ENCODE measurements at regions not wholly inside any gene's neighbourhood (a gene's known extent, or its start where the extent isn't known, plus 50 kb on each side); places are given as distances from the start of the nearest gene placed in this dataset.

DNA sequence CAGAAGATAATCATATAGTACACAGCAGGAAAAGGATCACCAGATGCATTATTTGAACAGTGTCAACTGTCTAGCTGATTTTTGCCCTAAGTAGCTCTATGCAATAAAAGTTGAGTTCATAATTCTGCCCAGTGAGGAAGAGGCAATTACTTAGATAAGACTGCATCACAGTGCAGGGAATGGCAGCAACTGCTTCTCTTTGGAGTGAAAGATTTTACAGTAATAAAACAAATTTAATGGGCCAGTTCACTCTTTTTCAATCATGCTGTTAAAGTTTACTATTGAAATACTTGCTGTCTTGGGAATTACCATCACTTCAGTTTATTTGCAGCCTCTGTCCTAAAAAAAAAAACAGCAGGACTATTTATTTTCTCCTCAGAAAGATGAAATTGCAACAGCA, 907.9 kb downstream of the ANKRD7 start:
- POLR2A ChIA-PET: no interaction called here
- no peaks in the 10 kb centered on the region for H3K27me3 Mint-ChIP-seq
- H3K27ac ChIP-seq (ENCODE audit: low read depth, low read length): no peak overlapping the region
- no peak for DNase-seq
- no peaks in the 10 kb centered on the region for H3K9me3 ChIP-seq (ENCODE audit: low read length)
- no peak overlapping the region for H3K27ac Mint-ChIP-seq
- CTCF ChIA-PET: no interaction called here
- no peaks in the 10 kb centered on the region for H3K4me1 ChIP-seq (ENCODE audit: insufficient read depth, low read length)
- no peaks in the 10 kb centered on the region for H3K4me1 Mint-ChIP-seq
- no peak overlapping the region for H3K4me3 Mint-ChIP-seq
- no peaks in the 10 kb centered on the region for H3K27me3 ChIP-seq (ENCODE audit: insufficient read depth, low read length, poor library complexity, severe bottlenecking)
- H3K36me3 ChIP-seq (ENCODE audit: insufficient read depth, low read length): no peaks in the 10 kb centered on the region
- H3K36me3 Mint-ChIP-seq: no peaks in the 10 kb centered on the region
- peaks cover 0 to 14% (median 7%) of the 10 kb centered on the region in 5 donors for H3K9me3 Mint-ChIP-seq
- no peak overlapping the region for H3K4me3 ChIP-seq (ENCODE audit: low read length)

DNA sequence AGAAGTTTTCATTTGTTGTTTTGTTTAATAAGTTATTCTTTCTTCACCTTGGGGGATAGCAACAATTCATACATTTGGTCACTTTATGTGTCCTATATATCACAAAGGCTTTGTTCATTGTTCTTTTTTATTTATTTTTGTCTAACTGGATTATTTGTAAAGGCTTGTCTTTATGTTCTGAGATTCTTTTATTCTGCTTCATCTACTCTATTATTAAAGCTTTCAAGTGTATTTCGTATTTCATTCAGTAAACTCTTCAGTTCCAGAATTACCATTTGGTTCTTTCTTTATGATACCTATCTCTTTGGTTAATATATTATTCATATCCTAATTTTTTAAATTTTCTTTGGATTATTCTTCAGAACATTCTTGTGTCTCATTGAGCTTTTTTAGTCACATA, 942.9 kb downstream of the ANKRD7 start:
- Mint-ChIP-seq H3K9me3 (peaks cover 5 to 41% (median 13%) of the 10 kb centered on the region in 5 donors), H3K36me3 (no peaks in the 10 kb centered on the region), H3K27ac (no peak overlapping the region), H3K4me1 (no peaks in the 10 kb centered on the region), H3K27me3 (no peaks in the 10 kb centered on the region), H3K4me3 (no peak overlapping the region)
- no peaks in the 10 kb centered on the region for H3K36me3 ChIP-seq (ENCODE audit: insufficient read depth, low read length)
- no peak overlapping the region for H3K27ac ChIP-seq (ENCODE audit: low read depth, low read length)
- ChIA-PET CTCF (no interaction called here), POLR2A (no interaction called here)
- no peak for DNase-seq
- H3K4me1 ChIP-seq (ENCODE audit: insufficient read depth, low read length): no peaks in the 10 kb centered on the region
- H3K4me3 ChIP-seq (ENCODE audit: low read length): no peak overlapping the region
- no peaks in the 10 kb centered on the region for H3K9me3 ChIP-seq (ENCODE audit: low read length)
- no peaks in the 10 kb centered on the region for H3K27me3 ChIP-seq (ENCODE audit: insufficient read depth, low read length, poor library complexity, severe bottlenecking)

- CTCF ChIA-PET: no interaction called here
- no peaks in the 10 kb centered on the region for H3K27me3 Mint-ChIP-seq
- H3K27ac Mint-ChIP-seq: no peak overlapping the region
- Histone ChIP-seq H3K9me3 (ENCODE audit: low read length) (no peaks in the 10 kb centered on the region), H3K36me3 (ENCODE audit: insufficient read depth, low read length) (no peaks in the 10 kb centered on the region), H3K27ac (ENCODE audit: low read depth, low read length) (no peak overlapping the region), H3K4me1 (ENCODE audit: insufficient read depth, low read length) (no peaks in the 10 kb centered on the region), H3K27me3 (ENCODE audit: insufficient read depth, low read length, poor library complexity, severe bottlenecking) (no peaks in the 10 kb centered on the region), H3K4me3 (ENCODE audit: low read length) (no peak overlapping the region)
- no peak for DNase-seq
- H3K4me3 Mint-ChIP-seq: no peak overlapping the region
- POLR2A ChIA-PET: no interaction called here
- H3K4me1 Mint-ChIP-seq: no peaks in the 10 kb centered on the region
- H3K9me3 Mint-ChIP-seq: peaks cover 2 to 22% (median 7%) of the 10 kb centered on the region in 5 donors
- no peaks in the 10 kb centered on the region for H3K36me3 Mint-ChIP-seq
These were observed 947.5 kb downstream of the ANKRD7 start for GRCh38 chr7:119172043-119172442.

GRCh38 chr7:119175911-119176627, 951.6 kb downstream of the ANKRD7 start:
- Histone ChIP-seq H3K4me3 (ENCODE audit: low read length) (no peak overlapping the region), H3K36me3 (ENCODE audit: insufficient read depth, low read length) (no peaks in the 10 kb centered on the region), H3K27ac (ENCODE audit: low read depth, low read length) (no peak overlapping the region), H3K27me3 (ENCODE audit: insufficient read depth, low read length, poor library complexity, severe bottlenecking) (no peaks in the 10 kb centered on the region), H3K9me3 (ENCODE audit: low read length) (no peaks in the 10 kb centered on the region), H3K4me1 (ENCODE audit: insufficient read depth, low read length) (no peaks in the 10 kb centered on the region)
- peaks cover 0 to 8% (median 0%) of the 10 kb centered on the region in 5 donors for H3K9me3 Mint-ChIP-seq
- no peaks in the 10 kb centered on the region for H3K27me3 Mint-ChIP-seq
- no peak for DNase-seq
- ChIA-PET CTCF (no interaction called here), POLR2A (no interaction called here)
- H3K4me3 Mint-ChIP-seq: no peak overlapping the region
- no peaks in the 10 kb centered on the region for H3K36me3 Mint-ChIP-seq
- no peaks in the 10 kb centered on the region for H3K4me1 Mint-ChIP-seq
- H3K27ac Mint-ChIP-seq: no peak overlapping the region

GRCh38 chr7:119177863-119178262, 953.4 kb downstream of the ANKRD7 start:
- Mint-ChIP-seq H3K4me3 (no peak overlapping the region), H3K27me3 (no peaks in the 10 kb centered on the region), H3K36me3 (no peaks in the 10 kb centered on the region), H3K27ac (no peak overlapping the region), H3K4me1 (no peaks in the 10 kb centered on the region), H3K9me3 (peaks cover 0 to 8% (median 0%) of the 10 kb centered on the region in 5 donors)
- no peaks in the 10 kb centered on the region for H3K27me3 ChIP-seq (ENCODE audit: insufficient read depth, low read length, poor library complexity, severe bottlenecking)
- no peaks in the 10 kb centered on the region for H3K4me1 ChIP-seq (ENCODE audit: insufficient read depth, low read length)
- DNase-seq: no peak
- POLR2A ChIA-PET: no interaction called here
- H3K9me3 ChIP-seq (ENCODE audit: low read length): no peaks in the 10 kb centered on the region
- H3K4me3 ChIP-seq (ENCODE audit: low read length): no peak overlapping the region
- CTCF ChIA-PET: no interaction called here
- no peaks in the 10 kb centered on the region for H3K36me3 ChIP-seq (ENCODE audit: insufficient read depth, low read length)
- no peak overlapping the region for H3K27ac ChIP-seq (ENCODE audit: low read depth, low read length)

- ChIA-PET POLR2A (no interaction called here), CTCF (no interaction called here)
- H3K27me3 ChIP-seq (ENCODE audit: insufficient read depth, low read length, poor library complexity, severe bottlenecking): no peaks in the 10 kb centered on the region
- Mint-ChIP-seq H3K36me3 (no peaks in the 10 kb centered on the region), H3K4me3 (no peak overlapping the region), H3K9me3 (peaks cover 0 to 15% (median 5%) of the 10 kb centered on the region in 5 donors), H3K4me1 (no peaks in the 10 kb centered on the region), H3K27ac (no peak overlapping the region), H3K27me3 (peaks cover 0 to 2% of the 10 kb centered on the region in 2 donors)
- no peaks in the 10 kb centered on the region for H3K4me1 ChIP-seq (ENCODE audit: insufficient read depth, low read length)
- no peak for DNase-seq
- no peak overlapping the region for H3K4me3 ChIP-seq (ENCODE audit: low read length)
- no peaks in the 10 kb centered on the region for H3K36me3 ChIP-seq (ENCODE audit: insufficient read depth, low read length)
- no peaks in the 10 kb centered on the region for H3K9me3 ChIP-seq (ENCODE audit: low read length)
- H3K27ac ChIP-seq (ENCODE audit: low read depth, low read length): no peak overlapping the region
These were observed 959.8 kb downstream of the ANKRD7 start for GRCh38 chr7:119184124-119184788.

DNA sequence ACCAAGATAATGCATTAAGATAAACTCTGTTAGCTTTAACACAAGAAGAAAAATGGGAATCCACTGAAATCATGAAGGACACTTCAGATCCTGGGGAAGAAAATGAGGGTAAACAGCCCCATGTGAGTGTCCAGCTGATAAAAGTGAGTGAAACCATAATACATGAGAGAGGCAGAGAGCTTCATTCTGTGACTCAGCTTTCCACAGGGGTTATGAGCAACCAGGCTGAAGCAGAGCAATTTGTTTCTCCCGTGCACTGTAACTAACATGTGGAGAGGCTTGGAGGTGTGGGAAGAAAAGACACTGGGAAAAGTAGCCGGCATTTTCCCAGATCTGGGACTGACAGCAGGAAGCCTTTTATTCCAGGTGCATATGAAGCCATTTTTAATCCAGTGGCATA, 971.7 kb downstream of the ANKRD7 start:
- H3K27me3 ChIP-seq (ENCODE audit: insufficient read depth, low read length, poor library complexity, severe bottlenecking): no peaks in the 10 kb centered on the region
- ChIA-PET POLR2A (no interaction called here), CTCF (no interaction called here)
- H3K9me3 ChIP-seq (ENCODE audit: low read length): no peaks in the 10 kb centered on the region
- H3K9me3 Mint-ChIP-seq: peaks cover 0 to 6% (median 4%) of the 10 kb centered on the region in 5 donors
- no peak for DNase-seq
- H3K4me1 Mint-ChIP-seq: no peaks in the 10 kb centered on the region
- no peak overlapping the region for H3K4me3 Mint-ChIP-seq
- no peaks in the 10 kb centered on the region for H3K4me1 ChIP-seq (ENCODE audit: insufficient read depth, low read length)
- no peak overlapping the region for H3K4me3 ChIP-seq (ENCODE audit: low read length)
- H3K27ac ChIP-seq (ENCODE audit: low read depth, low read length): no peak overlapping the region
- no peaks in the 10 kb centered on the region for H3K36me3 ChIP-seq (ENCODE audit: insufficient read depth, low read length)
- H3K27ac Mint-ChIP-seq: no peak overlapping the region
- H3K27me3 Mint-ChIP-seq: no peaks in the 10 kb centered on the region
- H3K36me3 Mint-ChIP-seq: no peaks in the 10 kb centered on the region

- no peaks in the 10 kb centered on the region for H3K4me1 ChIP-seq (ENCODE audit: insufficient read depth, low read length)
- CTCF ChIA-PET: no interaction called here
- POLR2A ChIA-PET: no interaction called here
- H3K9me3 Mint-ChIP-seq: peaks cover 0 to 8% (median 5%) of the 10 kb centered on the region in 5 donors
- no peak overlapping the region for H3K4me3 Mint-ChIP-seq
- no peak overlapping the region for H3K27ac ChIP-seq (ENCODE audit: low read depth, low read length)
- H3K4me3 ChIP-seq (ENCODE audit: low read length): no peak overlapping the region
- no peaks in the 10 kb centered on the region for H3K27me3 Mint-ChIP-seq
- no peaks in the 10 kb centered on the region for H3K36me3 Mint-ChIP-seq
- no peaks in the 10 kb centered on the region for H3K9me3 ChIP-seq (ENCODE audit: low read length)
- no peaks in the 10 kb centered on the region for H3K4me1 Mint-ChIP-seq
- no peaks in the 10 kb centered on the region for H3K27me3 ChIP-seq (ENCODE audit: insufficient read depth, low read length, poor library complexity, severe bottlenecking)
- no peak overlapping the region for H3K27ac Mint-ChIP-seq
- H3K36me3 ChIP-seq (ENCODE audit: insufficient read depth, low read length): no peaks in the 10 kb centered on the region
- no peak for DNase-seq
These were observed 972.8 kb downstream of the ANKRD7 start for GRCh38 chr7:119197172-119197876.

Data from CD8-positive, alpha-beta memory T cell (primary cell).